HG02678 (cell line): ENCODE measurements at regions not wholly inside any gene's neighbourhood (a gene's known extent, or its start where the extent isn't known, plus 50 kb on each side); places are given as distances from the start of the nearest gene placed in this dataset.
"Not testable (repeated sequence)": the region's sequence is repeated elsewhere in the genome, so short reads cannot be mapped to it uniquely, and the experiment has no call there.

ENCODE experiments used
- ATAC-seq: cut with Tn5 transposase; IDR thresholded peaks from one replicate; pipeline ENCODE4 v1.9.1; 2021; ENCODE audit warnings: mild to moderate bottlenecking, moderate library complexity; ENCODE audit not compliant: unreplicated experiment

DNA sequence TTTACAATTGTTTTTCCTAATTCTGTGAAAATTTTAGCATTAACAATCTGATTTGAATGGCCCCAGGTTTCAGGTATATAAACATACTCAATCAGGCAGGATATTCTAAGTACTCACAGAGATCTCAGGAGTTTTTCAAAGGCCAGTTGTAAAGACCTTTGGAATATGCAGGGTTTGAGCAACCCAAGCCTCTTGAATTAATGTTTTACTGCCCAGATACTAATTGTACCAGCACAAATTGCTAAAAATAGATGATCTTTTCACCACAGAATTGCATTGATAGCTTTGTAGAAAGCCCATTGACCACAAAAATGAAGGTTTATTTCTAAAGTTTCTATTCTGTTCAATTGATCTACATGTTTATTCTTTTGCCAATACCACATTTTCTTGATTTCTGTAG is 186.5 kb downstream of the OSTF1 start:
- ATAC-seq: no peak

- ATAC-seq: no peak
These were observed 193.7 kb downstream of the OSTF1 start for GRCh38 chr9:75282047-75282446.

DNA sequence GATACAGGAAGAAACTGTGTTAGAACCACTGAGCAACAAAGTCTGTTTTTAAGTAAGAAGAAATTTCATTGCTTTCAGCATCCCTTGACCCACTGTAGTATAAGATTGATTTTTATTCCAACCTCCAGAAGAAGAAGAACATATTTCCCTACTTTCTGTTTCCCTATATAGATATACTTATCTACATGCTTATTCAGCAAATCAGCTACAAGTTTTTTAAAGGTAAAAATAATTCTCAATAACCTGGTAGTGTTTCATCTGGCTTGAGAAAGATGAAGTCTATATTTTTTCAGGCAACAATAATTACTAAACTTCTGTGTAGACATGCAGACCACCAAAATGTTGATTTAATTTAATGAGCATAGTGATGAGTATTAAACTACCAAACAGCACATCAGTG is 201.0 kb downstream of the OSTF1 start:
- ATAC-seq: no peak

DNA sequence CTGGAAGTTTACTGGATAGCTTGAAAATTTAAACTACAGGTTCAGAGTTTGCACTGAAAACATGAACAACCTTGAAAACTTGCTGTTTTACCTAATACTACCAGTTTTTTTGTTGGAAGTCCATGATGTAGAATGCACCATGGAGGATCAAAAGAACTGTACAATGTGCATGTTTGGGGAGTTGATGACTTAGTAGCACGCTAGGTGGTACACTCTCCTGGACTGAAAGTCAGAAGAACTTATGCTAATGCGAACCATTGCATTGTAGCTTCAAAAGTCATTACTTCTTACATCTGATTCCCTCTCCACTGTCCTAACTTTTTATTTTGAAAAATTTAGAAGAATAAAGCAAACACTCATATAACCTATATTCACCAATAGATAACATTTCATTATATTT is 211.0 kb downstream of the OSTF1 start:
- no peak for ATAC-seq

DNA sequence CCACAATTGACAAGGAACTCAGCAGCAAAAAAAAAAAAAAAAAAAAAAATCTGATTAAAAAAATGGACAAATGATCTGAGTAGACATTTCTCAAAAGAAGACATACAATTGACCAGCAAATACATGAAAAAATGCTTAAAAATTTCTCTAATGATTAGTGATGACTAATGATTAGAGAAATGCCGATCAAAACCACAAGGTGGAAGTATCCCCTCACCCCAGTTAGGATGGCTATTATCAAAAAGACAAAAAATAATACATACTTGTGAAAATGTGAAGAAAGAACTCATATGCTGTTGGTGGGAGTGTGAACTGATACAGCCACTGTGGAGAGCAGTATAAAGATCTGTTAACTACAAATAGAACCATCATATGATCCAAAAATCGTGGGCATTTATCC is 245.3 kb downstream of the OSTF1 start:
- no peak for ATAC-seq

DNA sequence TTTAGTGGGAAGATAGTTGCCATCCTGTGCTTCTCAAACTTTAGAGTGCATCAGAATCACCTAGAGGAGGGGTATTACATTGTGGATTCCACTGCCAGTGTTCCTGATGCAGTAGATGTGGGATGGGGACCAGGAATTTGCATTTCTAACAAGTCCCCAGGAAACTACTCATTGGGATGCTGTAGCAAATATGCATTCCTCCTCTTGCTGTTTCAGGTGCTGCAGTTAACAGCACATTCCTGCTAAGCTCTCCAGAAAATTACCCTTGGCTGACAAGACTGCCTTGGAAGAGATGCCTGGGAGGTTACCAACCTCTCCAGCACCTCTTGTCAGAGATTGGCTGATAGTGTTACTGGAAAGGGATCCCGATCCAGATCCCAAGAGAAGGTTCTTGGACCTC is 270.5 kb downstream of the OSTF1 start:
- no peak for ATAC-seq

GRCh38 chr9:75359638-75360037 is 271.3 kb downstream of the OSTF1 start:
- no peak for ATAC-seq

DNA sequence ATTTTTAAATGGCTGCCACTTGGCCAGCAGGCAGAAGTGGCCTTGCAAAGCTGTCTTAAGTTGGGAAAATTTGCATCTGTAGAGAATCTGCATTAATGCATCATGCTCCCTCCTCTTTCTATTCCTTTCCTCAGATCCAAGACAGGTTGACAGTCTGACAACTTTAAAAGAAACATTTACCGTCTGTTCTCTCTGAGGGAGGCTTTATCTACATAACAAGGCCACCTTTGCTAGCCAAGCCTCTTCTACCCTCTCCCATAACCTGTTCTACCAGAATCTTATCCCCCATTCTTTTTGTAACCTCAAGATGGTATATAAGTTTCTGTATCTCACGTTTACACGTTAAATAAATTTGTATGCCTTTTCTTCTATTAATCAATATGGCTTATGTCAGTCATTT is 271.9 kb downstream of the OSTF1 start:
- no peak for ATAC-seq

- not testable (repeated sequence) for ATAC-seq
These were observed 274.1 kb downstream of the OSTF1 start for GRCh38 chr9:75362446-75362845.

- no peak for ATAC-seq
These were observed 276.9 kb downstream of the OSTF1 start for GRCh38 chr9:75365196-75365595.

DNA sequence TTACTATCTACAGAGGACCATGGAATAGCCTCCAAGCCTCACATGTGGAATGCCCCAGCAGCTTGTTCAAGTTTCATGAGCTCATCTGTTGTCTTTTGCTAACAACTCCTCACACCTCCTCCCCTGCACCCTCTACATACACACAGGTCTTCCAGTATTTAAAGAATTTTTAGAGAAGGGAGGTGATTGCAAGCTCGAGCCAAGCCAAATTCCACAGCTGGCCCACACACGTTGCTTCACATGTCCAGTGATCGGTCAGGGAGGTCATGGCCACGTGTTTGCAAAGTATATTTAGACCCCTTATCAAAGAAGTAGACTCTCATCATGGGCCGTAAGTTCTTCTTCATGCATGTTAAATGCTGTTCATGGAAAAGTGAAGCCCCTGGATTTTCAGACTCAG is 281.7 kb downstream of the OSTF1 start:
- no peak for ATAC-seq

DNA sequence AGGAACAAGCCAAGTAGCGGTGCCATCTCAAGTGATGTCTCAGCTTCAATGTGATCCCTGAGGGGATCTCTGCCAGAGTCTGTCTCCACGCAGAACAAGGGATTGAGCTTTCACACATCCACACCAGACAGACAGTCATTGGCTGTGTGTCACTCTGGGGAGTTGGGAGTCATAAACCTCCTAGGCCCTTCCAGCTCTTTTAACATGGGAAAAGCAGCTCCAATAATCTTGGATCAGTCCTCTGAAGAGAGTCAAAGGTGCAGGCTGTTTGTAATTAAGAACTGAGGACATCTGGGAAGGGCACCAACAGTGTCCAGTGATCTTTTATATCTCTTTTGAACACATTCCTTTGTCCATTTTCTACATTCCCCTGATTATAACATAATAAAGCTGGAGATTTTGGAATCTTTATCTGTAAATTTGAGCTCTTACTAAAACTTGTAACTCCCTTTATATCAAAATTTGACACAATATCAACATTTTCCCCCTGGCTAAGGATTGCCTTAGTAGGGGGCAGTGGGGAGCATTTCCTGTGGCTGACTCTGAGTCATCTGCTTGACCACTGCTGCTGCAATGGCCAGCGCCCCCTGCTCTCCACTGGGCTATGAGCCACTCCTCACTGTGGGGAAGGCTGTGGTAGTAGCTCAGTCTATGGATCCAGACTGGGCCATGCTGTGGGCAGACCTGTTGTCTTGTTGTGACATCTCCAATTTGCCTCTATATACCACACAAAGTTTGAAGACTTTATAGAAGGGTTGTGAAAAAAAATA is 284.4 kb downstream of the OSTF1 start:
- ATAC-seq: no peak

- ATAC-seq: no peak
These were observed 288.5 kb downstream of the OSTF1 start for GRCh38 chr9:75376680-75377254.

DNA sequence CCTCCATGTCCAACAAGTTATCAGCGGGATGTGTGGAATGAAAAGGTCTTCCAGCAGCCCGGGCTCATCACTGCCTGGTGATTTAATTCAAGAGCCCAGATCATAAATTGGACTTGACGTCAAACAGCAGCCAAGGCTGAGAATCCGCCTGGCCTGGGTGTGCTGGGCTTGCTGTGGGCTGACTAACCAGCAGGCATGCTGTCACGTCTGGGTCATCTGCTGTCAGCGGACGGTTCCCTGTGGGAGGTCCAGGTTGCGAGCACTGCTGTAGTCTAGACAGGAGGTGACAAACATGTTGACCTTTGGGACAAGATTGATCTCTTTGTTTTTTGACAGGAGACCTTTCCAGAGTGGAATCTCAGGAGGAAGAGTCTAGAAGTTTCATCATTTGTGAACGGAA is 289.7 kb downstream of the OSTF1 start:
- ATAC-seq: no peak

GRCh38 chr9:75378926-75379325 is 290.6 kb downstream of the OSTF1 start:
- ATAC-seq: no peak

- ATAC-seq: no peak
These were observed 293.8 kb downstream of the OSTF1 start for GRCh38 chr9:75382126-75382525.

GRCh38 chr9:75383420-75384034 is 295.2 kb downstream of the OSTF1 start:
- not testable (repeated sequence) for ATAC-seq

GRCh38 chr9:75385236-75385635 is 296.9 kb downstream of the OSTF1 start:
- no peak for ATAC-seq

DNA sequence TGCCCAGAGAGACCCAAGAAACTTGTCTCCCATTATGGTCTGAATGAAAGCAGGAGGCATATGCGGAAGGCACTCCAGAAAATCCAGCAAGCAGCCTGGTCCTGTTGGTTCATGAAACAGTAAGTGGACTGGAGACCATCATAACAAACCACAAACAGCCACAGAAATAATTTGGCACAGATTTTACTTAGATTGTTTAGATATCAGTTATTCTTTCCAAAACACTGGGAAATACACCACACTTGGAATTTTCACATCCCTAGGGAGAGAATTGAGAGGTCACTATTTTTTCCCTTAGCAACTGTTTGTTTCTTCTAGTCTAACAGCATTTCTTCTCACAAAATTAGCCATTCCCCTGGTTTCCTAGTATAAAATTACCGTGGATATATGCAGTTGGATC is 300.8 kb downstream of the OSTF1 start:
- ATAC-seq: no peak

DNA sequence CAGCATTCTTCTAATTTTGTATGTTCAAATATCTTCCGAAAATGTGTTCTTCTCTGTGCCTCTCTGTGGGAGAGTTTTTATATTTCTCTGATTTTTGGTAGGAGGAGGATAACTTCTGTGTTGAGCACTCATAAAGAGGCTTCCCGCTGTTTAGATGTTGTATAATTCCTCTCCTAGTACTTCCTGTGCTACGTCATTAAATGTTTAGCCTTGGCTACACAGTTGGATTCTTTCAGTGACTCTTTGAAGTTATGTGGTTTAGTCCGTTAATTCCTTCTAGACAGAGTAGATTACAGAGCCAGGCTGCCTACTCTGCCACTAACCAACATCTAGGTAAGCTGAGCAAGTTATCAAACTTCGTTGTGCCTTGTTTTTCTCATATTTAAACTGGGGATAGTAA is 302.6 kb downstream of the OSTF1 start:
- no peak for ATAC-seq

DNA sequence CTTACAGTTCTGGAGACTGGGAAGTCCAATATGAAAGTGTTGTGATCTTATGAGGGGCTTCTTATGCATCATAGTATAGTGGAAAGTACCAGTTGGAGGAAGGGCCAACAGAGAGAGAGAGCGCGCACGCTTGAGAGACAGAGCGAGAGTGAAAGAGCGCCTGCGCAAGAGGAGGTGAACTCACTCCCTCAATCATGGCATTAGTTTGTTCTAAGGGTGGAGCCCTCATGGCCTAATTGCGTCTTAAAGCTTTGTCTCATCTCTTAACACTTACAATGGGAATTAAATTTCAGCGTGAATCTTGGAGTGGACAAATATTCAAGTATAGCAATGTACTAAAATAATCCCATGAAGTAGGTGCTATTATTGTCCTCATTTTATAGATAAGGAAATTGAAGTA is 303.2 kb downstream of the OSTF1 start:
- ATAC-seq: no peak

GRCh38 chr9:75395336-75395735 is 307.0 kb downstream of the OSTF1 start:
- ATAC-seq: no peak
